Naive B cell (primary cell): ENCODE measurements at regions not wholly inside any gene's neighbourhood (a gene's known extent, or its start where the extent isn't known, plus 50 kb on each side); places are given as distances from the start of the nearest gene placed in this dataset.
"Not testable (repeated sequence)": the region's sequence is repeated elsewhere in the genome, so short reads cannot be mapped to it uniquely, and the experiment has no call there.

ENCODE experiments used
- ATAC-seq, 2 donors: fragments of 150-1000 bp; cut with Tn5 transposase; 2 replicates each; pipeline ENCODE4 v1.10.0; 2021; ENCODE audit warnings: low read depth in 2 of 2, mild to moderate bottlenecking in 2 of 2, moderate library complexity in 2 of 2
- DNase-seq: peaks from one replicate; pipeline ENCODE4 v3.0.0; 2022
- H3K27ac Mint-ChIP-seq, 6 donors: one replicate each; pipeline ENCODE4 v1.8.0; 2020 to 2022; ENCODE audit warnings: mild to moderate bottlenecking in 6 of 6, mixed read lengths in 6 of 6, moderate library complexity in 5 of 6, inconsistent platforms in 2 of 6
- H3K27me3 Mint-ChIP-seq, 3 donors: one replicate each; pipeline ENCODE4 v1.8.0; 2021 to 2022; ENCODE audit warnings: mixed read lengths in 3 of 3, mild to moderate bottlenecking in 1 of 3
- H3K36me3 Mint-ChIP-seq, 2 donors: one replicate each; pipeline ENCODE4 v1.8.0; 2020 to 2022; ENCODE audit warnings: mixed read lengths in 2 of 2, inconsistent platforms in 1 of 2, mild to moderate bottlenecking in 1 of 2
- H3K4me1 Mint-ChIP-seq, 3 donors: one replicate each; pipeline ENCODE4 v1.8.0; 2020 to 2022; ENCODE audit warnings: mixed read lengths in 3 of 3, inconsistent platforms in 1 of 3, mild to moderate bottlenecking in 1 of 3, moderate library complexity in 1 of 3
- H3K4me3 Mint-ChIP-seq, 8 donors: one replicate each; pipeline ENCODE4 v1.8.0; 2020 to 2022; ENCODE audit warnings: mild to moderate bottlenecking in 8 of 8, mixed read lengths in 8 of 8, moderate library complexity in 8 of 8, inconsistent platforms in 2 of 8
- H3K9me3 Mint-ChIP-seq, 7 donors: one replicate each; pipeline ENCODE4 v1.8.0; 2020 to 2022; ENCODE audit warnings: mixed read lengths in 7 of 7, mild to moderate bottlenecking in 5 of 7, inconsistent platforms in 2 of 7, moderate library complexity in 1 of 7

GRCh38 chr1:233744779-233745513 lies 131.0 kb downstream of the KCNK1 start:
- H3K36me3 Mint-ChIP-seq: no peaks in the 10 kb centered on the region
- H3K4me3 Mint-ChIP-seq: no peak overlapping the region
- no peak overlapping the region for H3K27ac Mint-ChIP-seq
- ATAC-seq: no peak
- peaks cover 0 to 3% (median 0%) of the 10 kb centered on the region in 7 donors for H3K9me3 Mint-ChIP-seq
- no peaks in the 10 kb centered on the region for H3K4me1 Mint-ChIP-seq
- H3K27me3 Mint-ChIP-seq: peaks cover 4 to 12% (median 10%) of the 10 kb centered on the region in 3 donors
- no peak for DNase-seq

- no peak for DNase-seq
Observed at GRCh38 chr1:233750139-233750538, 136.2 kb downstream of the KCNK1 start.

DNA sequence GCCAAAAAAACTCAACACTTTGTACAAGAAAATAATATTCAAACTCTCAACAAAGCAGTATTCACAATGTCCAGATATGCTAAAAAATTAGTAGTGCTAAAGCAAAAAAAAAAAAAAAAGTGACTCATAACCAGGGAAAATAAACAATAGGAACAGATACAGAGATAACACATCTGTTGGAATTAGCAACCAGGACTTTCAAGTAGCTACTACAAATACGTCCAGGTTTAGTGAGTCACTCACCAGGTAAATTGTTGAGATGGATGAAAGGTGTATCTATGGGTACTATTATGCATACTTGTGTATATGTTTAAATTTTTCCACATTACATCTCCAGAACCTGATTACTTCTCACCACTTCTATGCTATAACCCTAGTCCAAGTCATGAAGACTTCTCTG lies 144.8 kb upstream of the SLC35F3 start:
- ATAC-seq (no peak), DNase-seq (no peak)
- no peaks in the 10 kb centered on the region for H3K36me3 Mint-ChIP-seq
- H3K4me3 Mint-ChIP-seq: no peak overlapping the region
- no peak overlapping the region for H3K27ac Mint-ChIP-seq
- peaks cover 6 to 10% (median 8%) of the 10 kb centered on the region in 3 donors for H3K27me3 Mint-ChIP-seq
- H3K4me1 Mint-ChIP-seq: no peaks in the 10 kb centered on the region
- peaks cover 0 to 4% (median 0%) of the 10 kb centered on the region in 7 donors for H3K9me3 Mint-ChIP-seq

More at GRCh38 chr1:233750139-233750538, 136.2 kb downstream of the KCNK1 start:
- H3K4me1 Mint-ChIP-seq: no peaks in the 10 kb centered on the region
- peaks cover 0 to 3% (median 0%) of the 10 kb centered on the region in 7 donors for H3K9me3 Mint-ChIP-seq
- no peak for ATAC-seq
- no peak overlapping the region for H3K27ac Mint-ChIP-seq
- H3K4me3 Mint-ChIP-seq: no peak overlapping the region
- H3K36me3 Mint-ChIP-seq: no peaks in the 10 kb centered on the region
- H3K27me3 Mint-ChIP-seq: peaks cover under 1 to 12% (median 4%) of the 10 kb centered on the region in 3 donors

GRCh38 chr1:233764304-233764703 lies 140.2 kb upstream of the SLC35F3 start:
- not testable (repeated sequence) for H3K9me3 Mint-ChIP-seq, ATAC-seq, H3K27me3 Mint-ChIP-seq, H3K36me3 Mint-ChIP-seq, H3K4me3 Mint-ChIP-seq, H3K4me1 Mint-ChIP-seq, H3K27ac Mint-ChIP-seq, DNase-seq

DNA sequence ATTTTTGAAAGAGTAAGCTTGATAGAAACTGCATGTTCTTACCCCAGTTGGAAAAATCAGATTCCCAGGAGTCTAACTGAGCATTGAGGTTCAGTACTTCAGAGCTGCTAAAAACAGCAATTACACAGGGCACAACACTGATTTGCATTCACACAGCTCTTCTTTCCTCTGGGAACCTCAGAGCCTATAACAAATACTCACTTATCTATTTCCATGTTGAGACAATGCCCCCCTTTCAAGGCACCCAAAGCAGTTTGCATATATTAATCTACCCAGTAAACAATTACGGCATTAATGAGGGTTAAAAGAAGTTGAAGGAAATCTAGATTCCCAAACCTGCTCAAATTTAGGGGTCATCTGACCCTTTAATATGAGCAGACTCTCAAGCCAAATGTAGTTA lies 126.9 kb upstream of the SLC35F3 start:
- Mint-ChIP-seq H3K4me1 (no peaks in the 10 kb centered on the region), H3K9me3 (peaks cover 4 to 22% (median 12%) of the 10 kb centered on the region in 7 donors), H3K27ac (no peak overlapping the region), H3K36me3 (peaks cover 0 to 4% of the 10 kb centered on the region in 2 donors), H3K4me3 (no peak overlapping the region), H3K27me3 (peaks cover 0 to 8% (median 6%) of the 10 kb centered on the region in 3 donors)
- DNase-seq (no peak), ATAC-seq (no peak)

GRCh38 chr1:233780049-233780448 lies 124.4 kb upstream of the SLC35F3 start:
- Mint-ChIP-seq H3K4me3 (no peak overlapping the region), H3K9me3 (peaks cover 4 to 22% (median 12%) of the 10 kb centered on the region in 7 donors), H3K36me3 (peaks cover 0 to 4% of the 10 kb centered on the region in 2 donors), H3K27ac (no peak overlapping the region), H3K27me3 (peaks cover 0 to 8% (median 6%) of the 10 kb centered on the region in 3 donors), H3K4me1 (no peaks in the 10 kb centered on the region)
- DNase-seq: no peak
- ATAC-seq: no peak

GRCh38 chr1:233782937-233783586 lies 121.4 kb upstream of the SLC35F3 start:
- ATAC-seq (no peak), DNase-seq (no peak)
- Mint-ChIP-seq H3K9me3 (peaks cover 4 to 22% (median 11%) of the 10 kb centered on the region in 7 donors), H3K27ac (no peak overlapping the region), H3K4me3 (no peak overlapping the region), H3K4me1 (no peaks in the 10 kb centered on the region), H3K36me3 (peaks cover 0 to 4% of the 10 kb centered on the region in 2 donors), H3K27me3 (peaks cover 0 to 8% (median 6%) of the 10 kb centered on the region in 3 donors)

DNA sequence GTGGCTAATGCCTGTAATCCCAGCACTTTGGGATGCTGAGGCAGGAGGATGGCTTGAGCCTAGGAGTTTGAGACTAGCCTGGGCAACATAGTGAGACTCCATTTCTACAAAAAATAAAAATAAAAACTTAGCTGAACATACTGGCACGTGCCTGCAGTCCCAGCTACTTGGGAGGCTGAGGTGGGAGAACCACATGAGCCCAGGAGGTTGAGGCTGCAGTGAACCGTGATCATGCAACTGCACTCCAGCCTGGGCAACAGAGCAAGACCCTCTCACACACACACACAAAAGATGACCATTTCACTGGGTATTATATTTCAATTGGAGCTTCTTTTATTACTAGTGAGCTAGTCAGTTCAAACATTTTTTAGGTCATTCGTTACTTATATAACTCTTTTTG lies 116.9 kb upstream of the SLC35F3 start:
- no peak overlapping the region for H3K4me3 Mint-ChIP-seq
- H3K27me3 Mint-ChIP-seq: peaks cover 12 to 22% (median 15%) of the 10 kb centered on the region in 3 donors
- no peaks in the 10 kb centered on the region for H3K4me1 Mint-ChIP-seq
- no peak for DNase-seq
- H3K9me3 Mint-ChIP-seq: peaks cover 0 to 2% (median 0%) of the 10 kb centered on the region in 7 donors
- no peak for ATAC-seq
- H3K27ac Mint-ChIP-seq: no peak overlapping the region
- no peaks in the 10 kb centered on the region for H3K36me3 Mint-ChIP-seq

DNA sequence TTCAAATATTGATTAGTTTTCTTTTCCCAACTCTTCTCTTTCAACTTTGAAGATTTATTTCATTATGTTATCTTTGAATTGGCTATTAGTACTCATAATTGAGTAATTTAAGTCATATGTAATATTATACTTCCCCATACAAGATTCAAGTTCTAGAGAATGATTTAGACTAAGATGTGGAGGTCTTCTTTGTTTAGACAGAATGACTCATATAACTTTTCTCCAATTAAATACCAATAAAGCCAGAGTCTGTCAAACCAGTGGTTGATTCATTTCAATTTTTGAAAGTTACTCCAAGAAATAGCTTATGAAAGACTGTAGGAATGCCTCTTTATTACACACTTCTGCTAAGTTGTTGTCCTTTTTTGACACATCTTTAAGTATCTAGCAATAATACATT lies 115.8 kb upstream of the SLC35F3 start:
- Mint-ChIP-seq H3K36me3 (no peaks in the 10 kb centered on the region), H3K9me3 (peaks cover 0 to 5% (median 0%) of the 10 kb centered on the region in 7 donors), H3K4me1 (no peaks in the 10 kb centered on the region), H3K27me3 (peaks cover 12 to 22% (median 15%) of the 10 kb centered on the region in 3 donors), H3K4me3 (no peak overlapping the region), H3K27ac (no peak overlapping the region)
- DNase-seq (no peak), ATAC-seq (no peak)

DNA sequence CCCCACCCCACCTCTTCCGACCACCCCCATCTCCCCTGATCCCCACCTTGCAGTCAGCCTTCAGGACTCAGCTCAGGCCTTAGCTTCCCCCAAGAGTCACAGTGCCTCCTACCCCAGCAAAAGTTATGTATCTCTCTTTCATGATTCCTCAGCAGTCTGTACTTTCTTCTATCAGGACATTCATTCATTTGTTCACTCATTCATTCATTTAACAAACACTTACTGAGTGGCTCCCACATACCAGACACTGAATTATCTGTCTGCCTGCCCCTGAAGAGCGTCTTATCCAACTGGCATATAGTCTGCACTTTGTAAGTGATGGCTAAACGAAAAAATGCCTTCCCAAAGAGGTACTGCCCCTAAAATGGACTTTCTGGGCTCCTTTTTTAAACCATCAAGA lies 114.4 kb upstream of the SLC35F3 start:
- peaks cover 12 to 22% (median 15%) of the 10 kb centered on the region in 3 donors for H3K27me3 Mint-ChIP-seq
- ATAC-seq (no peak), DNase-seq (no peak)
- H3K9me3 Mint-ChIP-seq: peaks cover 0 to 13% (median 7%) of the 10 kb centered on the region in 7 donors
- H3K36me3 Mint-ChIP-seq: no peaks in the 10 kb centered on the region
- no peak overlapping the region for H3K27ac Mint-ChIP-seq
- H3K4me3 Mint-ChIP-seq: no peak overlapping the region
- H3K4me1 Mint-ChIP-seq: no peaks in the 10 kb centered on the region

- DNase-seq (peak; percentile 14), ATAC-seq (peak; percentile 41 to 56)
- H3K27ac Mint-ChIP-seq: no peak overlapping the region
- H3K36me3 Mint-ChIP-seq: no peaks in the 10 kb centered on the region
- H3K4me3 Mint-ChIP-seq: no peak overlapping the region
- peaks cover 0 to 13% (median 7%) of the 10 kb centered on the region in 7 donors for H3K9me3 Mint-ChIP-seq
- peaks cover 12 to 22% (median 15%) of the 10 kb centered on the region in 3 donors for H3K27me3 Mint-ChIP-seq
- H3K4me1 Mint-ChIP-seq: no peaks in the 10 kb centered on the region
Observed at GRCh38 chr1:233790662-233791371, 113.7 kb upstream of the SLC35F3 start.

DNA sequence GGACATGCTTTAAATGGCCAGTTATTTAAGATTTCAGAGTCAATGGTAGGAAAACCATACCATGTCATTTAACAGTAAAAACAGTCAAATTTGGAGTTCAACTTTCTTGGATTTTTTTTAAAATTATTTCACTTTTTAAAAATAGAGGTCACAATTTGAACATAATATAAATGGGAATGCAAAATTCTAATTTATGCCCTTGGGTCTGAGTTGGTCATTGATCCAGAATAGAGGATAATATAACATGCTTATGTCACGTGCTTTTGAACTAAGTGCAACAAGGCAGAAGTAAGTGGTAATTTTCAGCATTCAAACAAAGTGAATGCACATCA lies 113.1 kb upstream of the SLC35F3 start:
- Mint-ChIP-seq H3K9me3 (peaks cover 0 to 13% (median 7%) of the 10 kb centered on the region in 7 donors), H3K27ac (no peak overlapping the region), H3K4me1 (no peaks in the 10 kb centered on the region), H3K4me3 (no peak overlapping the region), H3K36me3 (no peaks in the 10 kb centered on the region), H3K27me3 (peaks cover 12 to 22% (median 15%) of the 10 kb centered on the region in 3 donors)
- no peak for ATAC-seq
- no peak for DNase-seq

DNA sequence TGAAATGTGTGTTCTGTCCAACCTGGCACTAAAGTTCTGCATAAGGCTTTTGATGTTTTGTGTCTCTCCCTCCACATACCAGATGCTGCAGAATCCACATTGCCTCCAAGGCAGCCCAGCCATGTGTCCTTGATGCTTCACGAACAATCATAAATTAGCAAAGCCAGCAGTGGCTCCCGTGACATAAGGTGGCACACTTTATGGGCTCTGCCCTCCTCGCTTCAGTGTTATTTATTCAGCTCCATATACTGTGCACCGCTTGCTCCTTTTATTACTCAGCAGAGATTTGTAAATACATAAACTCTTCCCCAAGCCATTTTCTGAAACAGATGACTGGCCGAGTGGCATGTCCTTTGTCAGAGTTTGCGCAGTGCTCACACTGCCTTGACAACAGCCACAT lies 112.8 kb upstream of the SLC35F3 start:
- Mint-ChIP-seq H3K4me3 (no peak overlapping the region), H3K27me3 (peaks cover 12 to 22% (median 15%) of the 10 kb centered on the region in 3 donors)

More for the DNA sequence above, 112.8 kb upstream of the SLC35F3 start:
- no peak overlapping the region for H3K27ac Mint-ChIP-seq
- H3K4me1 Mint-ChIP-seq: no peaks in the 10 kb centered on the region
- DNase-seq (no peak), ATAC-seq (no peak)
- peaks cover 0 to 13% (median 7%) of the 10 kb centered on the region in 7 donors for H3K9me3 Mint-ChIP-seq
- no peaks in the 10 kb centered on the region for H3K36me3 Mint-ChIP-seq
